HG03457 (cell line): ENCODE measurements at regions not wholly inside any gene's neighbourhood (a gene's known extent, or its start where the extent isn't known, plus 50 kb on each side); places are given as distances from the start of the nearest gene placed in this dataset.

Experiments used
- ATAC-seq: cut with Tn5 transposase; IDR thresholded peaks from one replicate; pipeline ENCODE4 v1.9.1; 2021; ENCODE audit warnings: moderate number of reproducible peaks; ENCODE audit not compliant: unreplicated experiment

GRCh38 chr13:107767119-107767518, 448.2 kb downstream of the LIG4 start:
- no peak for ATAC-seq

GRCh38 chr13:107765724-107766401, 449.5 kb downstream of the LIG4 start:
- no peak for ATAC-seq

- no peak for ATAC-seq
Observed at GRCh38 chr13:107764046-107764445, 451.3 kb downstream of the LIG4 start.

- ATAC-seq: no peak
Observed at GRCh38 chr13:107753748-107754147, 461.6 kb downstream of the LIG4 start.

- no peak for ATAC-seq
Observed at GRCh38 chr13:107753291-107753690, 462.0 kb downstream of the LIG4 start.

GRCh38 chr13:107743983-107744382, 471.4 kb downstream of the LIG4 start:
- no peak for ATAC-seq

- ATAC-seq: no peak
Observed at GRCh38 chr13:107743526-107743925, 471.8 kb downstream of the LIG4 start.

GRCh38 chr13:107743100-107743499, 472.2 kb downstream of the LIG4 start:
- no peak for ATAC-seq

GRCh38 chr13:107742544-107742943, 472.8 kb downstream of the LIG4 start:
- ATAC-seq: no peak

- ATAC-seq: no peak
Observed at GRCh38 chr13:107738004-107738403, 477.3 kb downstream of the LIG4 start.

- ATAC-seq: no peak
Observed at GRCh38 chr13:107736731-107737130, 478.6 kb downstream of the LIG4 start.

GRCh38 chr13:107736170-107736569, 479.2 kb downstream of the LIG4 start:
- no peak for ATAC-seq

GRCh38 chr13:107734891-107735625, 480.3 kb downstream of the LIG4 start:
- no peak for ATAC-seq

GRCh38 chr13:107733276-107733675, 482.1 kb downstream of the LIG4 start:
- ATAC-seq: no peak

- ATAC-seq: no peak
Observed at GRCh38 chr13:107730813-107731212, 484.5 kb downstream of the LIG4 start.

GRCh38 chr13:107721125-107721869, 494.0 kb downstream of the LIG4 start:
- no peak for ATAC-seq

GRCh38 chr13:107716741-107717140, 498.6 kb downstream of the LIG4 start:
- ATAC-seq: no peak

GRCh38 chr13:107716241-107716640, 499.1 kb downstream of the LIG4 start:
- ATAC-seq: no peak

GRCh38 chr13:107715496-107715895, 499.8 kb downstream of the LIG4 start:
- no peak for ATAC-seq

- no peak for ATAC-seq
Observed at GRCh38 chr13:107713314-107713713, 502.0 kb downstream of the LIG4 start.

GRCh38 chr13:107712145-107712860, 503.0 kb downstream of the LIG4 start:
- no peak for ATAC-seq
